CD8-positive, alpha-beta memory T cell (primary cell): ENCODE measurements at regions not wholly inside any gene's neighbourhood (a gene's known extent, or its start where the extent isn't known, plus 50 kb on each side); places are given as distances from the start of the nearest gene placed in this dataset.
"Not testable (repeated sequence)": the region's sequence is repeated elsewhere in the genome, so short reads cannot be mapped to it uniquely, and the experiment has no call there.

Experiments
- CTCF ChIA-PET: fragments of 350-600 bp; sonication (Branson Sonifier 250); formaldehyde crosslinking; loops from one replicate; lab custom pipeline; 2021; ENCODE audit warnings: antibody characterized with exemption; lab: Charles Lee
- POLR2A ChIA-PET: fragments of 350-600 bp; sonication (Branson Sonifier 250); formaldehyde crosslinking; loops from one replicate; lab custom pipeline; 2021; ENCODE audit warnings: antibody characterized with exemption; lab: Charles Lee
- DNase-seq, 5 donors: peaks; one replicate each; pipeline versions ENCODE4 v3.0.0 to v3.0.0-alpha.2; 2020 to 2022; ENCODE audit warnings: mixed read lengths in 1 of 5
- H3K27ac ChIP-seq: one replicate; pipeline ENCODE4 v1.7.0; 2013; ENCODE audit warnings: low read depth, mild to moderate bottlenecking, low read length, moderate library complexity
- H3K27me3 ChIP-seq: 2 replicates; pipeline ENCODE4 v1.7.0; 2013; ENCODE audit warnings: low read length, mild to moderate bottlenecking; ENCODE audit not compliant: insufficient read depth, poor library complexity, severe bottlenecking
- H3K36me3 ChIP-seq: 2 replicates; pipeline ENCODE4 v1.7.0; 2013; ENCODE audit warnings: mild to moderate bottlenecking, low read length, moderate library complexity; ENCODE audit not compliant: insufficient read depth
- H3K4me1 ChIP-seq: 2 replicates; pipeline ENCODE4 v1.7.0; 2013; ENCODE audit warnings: mild to moderate bottlenecking, low read length, moderate library complexity; ENCODE audit not compliant: insufficient read depth
- H3K4me3 ChIP-seq: 2 replicates; pipeline ENCODE4 v1.7.0; 2013; ENCODE audit warnings: mild to moderate bottlenecking, low read length
- H3K9me3 ChIP-seq: 2 replicates; pipeline ENCODE4 v1.7.0; 2013; ENCODE audit warnings: mild to moderate bottlenecking, low read length
- H3K27ac Mint-ChIP-seq, 8 donors: one replicate each; pipeline ENCODE4 v1.8.0; 2020 to 2021; ENCODE audit warnings: mixed read lengths in 8 of 8, mild to moderate bottlenecking in 6 of 8, inconsistent platforms in 3 of 8, moderate library complexity in 3 of 8
- H3K27me3 Mint-ChIP-seq, 2 donors: one replicate each; pipeline ENCODE4 v1.8.0; 2020 to 2021; ENCODE audit warnings: mixed read lengths in 2 of 2, mild to moderate bottlenecking in 1 of 2, moderate library complexity in 1 of 2
- H3K36me3 Mint-ChIP-seq, 3 donors: one replicate each; pipeline ENCODE4 v1.8.0; 2020 to 2021; ENCODE audit warnings: mixed read lengths in 3 of 3, inconsistent platforms in 1 of 3, mild to moderate bottlenecking in 1 of 3
- H3K4me1 Mint-ChIP-seq, 3 donors: one replicate each; pipeline ENCODE4 v1.8.0; 2020 to 2021; ENCODE audit warnings: mixed read lengths in 3 of 3, inconsistent platforms in 1 of 3, mild to moderate bottlenecking in 1 of 3
- H3K4me3 Mint-ChIP-seq, 7 donors: one replicate each; pipeline ENCODE4 v1.8.0; 2020 to 2021; ENCODE audit warnings: mixed read lengths in 7 of 7, mild to moderate bottlenecking in 6 of 7, moderate library complexity in 4 of 7, inconsistent platforms in 2 of 7
- H3K9me3 Mint-ChIP-seq, 5 donors: one replicate each; pipeline ENCODE4 v1.8.0; 2020 to 2022; ENCODE audit warnings: mixed read lengths in 5 of 5, mild to moderate bottlenecking in 3 of 5, moderate library complexity in 2 of 5, inconsistent platforms in 1 of 5

DNA sequence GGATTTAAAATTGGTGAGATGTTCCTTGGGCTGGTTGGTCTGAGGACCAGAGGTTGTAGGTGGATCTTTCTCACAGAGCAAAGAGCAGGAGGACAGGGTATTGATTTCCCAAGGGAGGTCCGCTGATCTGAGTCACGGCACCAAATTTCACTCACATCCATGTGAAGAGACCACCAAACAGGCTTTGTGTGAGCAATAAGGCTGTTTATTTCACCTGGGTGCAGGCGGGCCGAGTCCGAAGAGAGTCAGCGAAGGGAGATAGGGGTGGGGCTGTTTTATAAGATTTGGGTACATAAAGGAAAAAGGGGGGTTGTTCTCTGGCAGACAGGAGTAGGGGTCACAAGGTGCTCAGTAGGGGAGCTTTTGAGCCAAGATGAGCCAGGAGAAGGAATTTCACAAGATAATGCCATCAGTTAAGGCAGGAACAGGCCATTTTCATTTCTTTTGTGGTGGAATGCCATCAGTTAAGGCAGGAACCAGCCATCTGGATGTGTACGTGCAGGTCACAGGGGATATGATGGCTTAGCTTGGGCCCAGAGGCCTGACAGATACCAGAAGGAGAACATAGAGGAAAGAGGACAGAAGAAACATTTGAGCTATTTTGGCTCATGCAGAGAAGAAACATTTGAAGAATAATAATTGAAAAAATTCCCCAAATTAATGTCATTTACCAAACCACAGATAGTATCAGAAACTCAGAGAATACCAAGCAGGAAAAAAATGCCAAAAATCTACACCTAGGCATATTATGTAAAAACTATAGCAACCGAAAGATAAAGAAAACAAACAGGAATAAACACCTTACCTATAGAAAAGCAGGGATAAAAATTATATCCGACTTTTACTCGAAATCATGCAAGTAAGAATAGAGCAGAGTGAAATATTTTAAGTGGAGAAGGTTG, 585.2 kb upstream of the MDGA2 start:
- H3K4me1 ChIP-seq, H3K27me3 ChIP-seq, H3K27me3 Mint-ChIP-seq, H3K4me3 ChIP-seq, H3K36me3 ChIP-seq, H3K27ac ChIP-seq, POLR2A ChIA-PET, H3K4me1 Mint-ChIP-seq, H3K4me3 Mint-ChIP-seq, DNase-seq, H3K27ac Mint-ChIP-seq, H3K9me3 ChIP-seq, H3K36me3 Mint-ChIP-seq, CTCF ChIA-PET: not testable (repeated sequence)
- H3K9me3 Mint-ChIP-seq, result peaks cover 2 to 15% (median 5%) of the 10 kb centered on the region in 5 donors

DNA sequence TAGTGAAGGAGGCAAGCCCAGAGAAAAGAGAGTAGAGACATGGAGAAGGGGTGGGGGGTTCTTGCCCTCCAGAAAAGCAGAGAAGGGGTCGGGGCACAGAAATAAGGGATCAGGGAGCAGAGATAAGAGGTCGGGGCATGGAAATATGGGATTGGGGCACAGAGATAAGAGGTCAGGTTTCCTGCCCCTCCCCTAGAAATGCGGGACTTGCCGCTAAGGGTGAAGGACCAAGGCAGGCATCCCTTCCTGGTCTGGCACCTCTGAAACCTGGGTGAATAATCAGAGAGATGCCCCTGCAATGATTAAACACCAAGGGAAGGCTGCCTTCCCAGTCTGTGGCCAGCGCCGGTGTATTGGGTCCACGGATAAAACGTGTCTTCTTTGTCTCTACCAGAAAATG, 584.5 kb upstream of the MDGA2 start:
- POLR2A ChIA-PET, result not testable (repeated sequence)

DNA sequence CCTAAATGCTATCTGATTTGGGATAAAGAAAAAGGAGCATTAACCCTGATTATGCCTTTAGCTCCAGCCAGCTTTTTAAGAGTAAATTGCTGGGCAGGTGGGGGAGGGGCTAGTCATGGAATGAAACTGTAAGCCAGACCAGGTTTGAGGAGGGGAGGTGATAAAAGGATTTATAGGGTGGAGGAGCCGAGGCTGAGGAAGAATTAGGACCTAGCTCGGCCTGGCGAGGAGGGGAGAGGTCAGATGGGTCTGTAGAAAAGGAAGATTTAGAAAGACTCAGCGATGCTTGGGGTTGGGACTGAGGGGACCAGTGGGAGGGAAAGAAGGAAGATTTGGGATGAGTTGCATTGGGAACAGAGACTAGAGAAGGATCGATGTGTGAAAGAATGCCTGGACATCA, 583.8 kb upstream of the MDGA2 start:
- H3K4me3 ChIP-seq, DNase-seq, H3K4me1 ChIP-seq, H3K36me3 Mint-ChIP-seq, H3K9me3 ChIP-seq, H3K4me3 Mint-ChIP-seq, H3K4me1 Mint-ChIP-seq, H3K36me3 ChIP-seq, CTCF ChIA-PET, H3K27me3 Mint-ChIP-seq, H3K27ac Mint-ChIP-seq, H3K27me3 ChIP-seq, POLR2A ChIA-PET, H3K27ac ChIP-seq: not testable (repeated sequence)
- peaks cover 2 to 15% (median 6%) of the 10 kb centered on the region in 5 donors for H3K9me3 Mint-ChIP-seq

More for the DNA sequence above, 584.5 kb upstream of the MDGA2 start:
- H3K4me1 Mint-ChIP-seq, CTCF ChIA-PET, H3K9me3 ChIP-seq, H3K4me3 Mint-ChIP-seq, H3K36me3 ChIP-seq, H3K36me3 Mint-ChIP-seq, H3K27me3 Mint-ChIP-seq, H3K27me3 ChIP-seq, DNase-seq, H3K4me1 ChIP-seq, H3K27ac ChIP-seq, H3K4me3 ChIP-seq, H3K27ac Mint-ChIP-seq: not testable (repeated sequence)
- peaks cover 2 to 13% (median 5%) of the 10 kb centered on the region in 5 donors for H3K9me3 Mint-ChIP-seq

DNA sequence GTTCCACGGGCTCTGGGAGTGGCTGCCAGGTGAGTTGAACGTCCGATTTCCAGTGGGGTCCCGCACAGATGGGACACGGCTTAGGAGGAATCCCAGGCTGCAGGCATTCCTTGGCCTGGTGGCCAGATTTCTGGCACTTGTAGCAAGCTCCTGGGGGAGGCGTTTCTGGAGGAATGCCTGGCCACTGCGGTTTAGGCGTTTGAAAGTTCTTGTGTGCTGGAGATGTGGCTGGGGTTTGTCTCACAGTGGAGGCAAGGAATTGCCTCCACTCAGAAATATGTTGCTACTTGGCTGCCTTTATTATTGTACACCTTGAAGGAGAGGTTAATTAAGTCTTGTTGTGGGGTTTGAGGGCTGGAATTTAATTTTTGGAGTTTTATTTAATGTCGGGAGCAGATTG, 583.3 kb upstream of the MDGA2 start:
- peaks cover 2 to 15% (median 6%) of the 10 kb centered on the region in 5 donors for H3K9me3 Mint-ChIP-seq
- POLR2A ChIA-PET, DNase-seq, H3K4me3 ChIP-seq, H3K27ac Mint-ChIP-seq, H3K4me1 ChIP-seq, H3K4me1 Mint-ChIP-seq, H3K9me3 ChIP-seq, H3K36me3 Mint-ChIP-seq, CTCF ChIA-PET, H3K27ac ChIP-seq, H3K27me3 Mint-ChIP-seq, H3K27me3 ChIP-seq, H3K4me3 Mint-ChIP-seq, H3K36me3 ChIP-seq: not testable (repeated sequence)

DNA sequence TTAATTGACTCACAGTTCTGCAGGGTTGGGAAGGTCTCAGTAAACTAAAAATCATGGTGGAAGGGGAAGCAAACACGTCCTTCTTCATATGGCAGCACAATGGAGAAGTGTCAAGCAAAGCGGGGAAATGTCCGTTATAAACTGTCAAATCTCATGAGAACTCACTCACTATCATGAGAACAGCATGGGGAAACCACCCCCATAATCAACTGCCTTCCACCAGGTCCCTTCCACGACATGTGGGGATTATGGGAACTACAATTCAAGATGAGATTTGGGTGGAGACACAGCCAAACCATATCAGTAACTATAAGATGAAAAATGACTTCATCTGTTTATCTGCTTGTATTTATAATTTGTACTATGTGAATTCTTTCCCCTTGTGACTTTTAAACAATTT, 577.6 kb upstream of the MDGA2 start:
- Histone ChIP-seq H3K4me1 (no peaks in the 10 kb centered on the region), H3K4me3 (no peak overlapping the region), H3K9me3 (no peaks in the 10 kb centered on the region), H3K36me3 (no peaks in the 10 kb centered on the region), H3K27me3 (no peaks in the 10 kb centered on the region), H3K27ac (no peak overlapping the region)
- no peaks in the 10 kb centered on the region for H3K4me1 Mint-ChIP-seq
- POLR2A ChIA-PET, result no interaction called here
- no peak overlapping the region for H3K4me3 Mint-ChIP-seq
- no peaks in the 10 kb centered on the region for H3K27me3 Mint-ChIP-seq
- H3K36me3 Mint-ChIP-seq, result no peaks in the 10 kb centered on the region
- H3K27ac Mint-ChIP-seq, result no peak overlapping the region
- CTCF ChIA-PET, result no interaction called here
- DNase-seq, result no peak
- H3K9me3 Mint-ChIP-seq, result peaks cover 0 to 7% (median 2%) of the 10 kb centered on the region in 5 donors

DNA sequence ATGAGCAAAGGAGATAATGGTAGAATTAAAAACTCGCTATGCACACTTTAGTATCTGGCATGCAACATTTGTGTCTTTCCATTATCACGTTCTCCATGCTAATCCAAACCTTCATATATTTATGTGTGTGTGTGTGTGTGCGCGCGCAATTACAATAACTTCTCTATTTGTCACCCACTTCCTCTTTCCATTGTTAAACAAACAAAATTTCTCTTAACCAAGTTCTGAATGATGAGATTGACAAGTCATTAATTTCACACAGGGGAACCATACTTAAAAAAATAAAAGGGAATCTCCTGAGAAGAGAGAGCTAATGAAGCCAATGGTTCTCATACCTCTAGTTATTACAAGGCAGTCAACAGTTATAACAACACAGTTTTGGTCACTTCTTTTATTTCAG, 575.9 kb upstream of the MDGA2 start:
- ChIA-PET CTCF (no interaction called here), POLR2A (no interaction called here)
- H3K4me1 ChIP-seq, result no peaks in the 10 kb centered on the region
- H3K4me3 ChIP-seq, result no peak overlapping the region
- no peak overlapping the region for H3K27ac Mint-ChIP-seq
- no peaks in the 10 kb centered on the region for H3K36me3 ChIP-seq
- peaks cover 0 to 7% (median 2%) of the 10 kb centered on the region in 5 donors for H3K9me3 Mint-ChIP-seq
- no peaks in the 10 kb centered on the region for H3K9me3 ChIP-seq
- H3K36me3 Mint-ChIP-seq, result no peaks in the 10 kb centered on the region
- no peaks in the 10 kb centered on the region for H3K27me3 ChIP-seq
- no peaks in the 10 kb centered on the region for H3K4me1 Mint-ChIP-seq
- H3K27ac ChIP-seq, result no peak overlapping the region
- no peak overlapping the region for H3K4me3 Mint-ChIP-seq
- DNase-seq, result no peak
- H3K27me3 Mint-ChIP-seq, result no peaks in the 10 kb centered on the region

DNA sequence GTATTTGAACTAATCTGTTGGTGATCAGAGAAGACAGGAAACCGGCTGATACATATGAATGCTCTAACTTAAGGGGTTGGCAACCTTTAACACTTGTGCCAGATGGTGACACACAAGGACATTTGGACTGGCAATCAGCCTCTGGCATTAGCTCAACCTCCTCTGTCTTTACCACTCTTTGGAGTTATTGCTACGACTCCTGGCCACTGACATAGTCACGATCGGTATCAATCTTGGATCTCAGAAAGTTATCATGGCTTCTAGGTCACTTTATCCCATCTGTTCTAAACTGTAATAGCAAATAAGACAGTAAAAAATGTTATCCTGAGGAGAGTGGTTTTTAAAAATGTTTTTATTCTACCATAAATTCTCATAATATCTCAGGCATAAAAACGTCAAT, 575.2 kb upstream of the MDGA2 start:
- H3K36me3 ChIP-seq, result no peaks in the 10 kb centered on the region
- no peak overlapping the region for H3K27ac ChIP-seq
- H3K4me3 Mint-ChIP-seq, result no peak overlapping the region
- no peak overlapping the region for H3K27ac Mint-ChIP-seq
- H3K4me1 ChIP-seq, result no peaks in the 10 kb centered on the region
- ChIA-PET CTCF (no interaction called here), POLR2A (no interaction called here)
- DNase-seq, result no peak
- H3K4me3 ChIP-seq, result no peak overlapping the region
- H3K9me3 ChIP-seq, result no peaks in the 10 kb centered on the region
- H3K27me3 ChIP-seq, result no peaks in the 10 kb centered on the region
- no peaks in the 10 kb centered on the region for H3K36me3 Mint-ChIP-seq
- H3K4me1 Mint-ChIP-seq, result no peaks in the 10 kb centered on the region
- H3K27me3 Mint-ChIP-seq, result no peaks in the 10 kb centered on the region
- H3K9me3 Mint-ChIP-seq, result peaks cover 0 to 7% (median 2%) of the 10 kb centered on the region in 5 donors

DNA sequence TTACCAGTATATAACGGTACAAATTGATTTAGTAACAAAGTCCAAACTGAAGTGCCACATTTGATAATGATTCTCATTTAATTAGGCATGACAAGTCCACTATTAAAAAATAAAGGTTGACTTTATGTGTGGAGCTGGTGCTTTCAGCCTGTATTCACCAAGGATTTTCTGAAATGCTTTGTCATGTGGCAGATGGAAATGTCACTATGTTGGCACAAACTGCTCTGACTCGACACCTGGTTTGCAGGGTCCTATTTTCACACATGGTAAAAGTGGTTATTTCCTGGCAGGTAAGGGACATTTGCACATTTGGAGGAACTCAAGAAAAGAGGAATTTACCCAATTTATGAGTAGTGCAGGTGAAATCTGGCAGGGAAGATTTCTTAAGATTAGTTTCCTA, 572.6 kb upstream of the MDGA2 start:
- no peak for DNase-seq
- CTCF ChIA-PET, result no interaction called here
- H3K4me3 ChIP-seq, result no peak overlapping the region
- Mint-ChIP-seq H3K27me3 (no peaks in the 10 kb centered on the region), H3K36me3 (no peaks in the 10 kb centered on the region), H3K4me3 (no peak overlapping the region), H3K9me3 (peaks cover 0 to 4% (median 2%) of the 10 kb centered on the region in 5 donors), H3K4me1 (no peaks in the 10 kb centered on the region), H3K27ac (no peak overlapping the region)
- H3K27ac ChIP-seq, result no peak overlapping the region
- no peaks in the 10 kb centered on the region for H3K27me3 ChIP-seq
- H3K4me1 ChIP-seq, result no peaks in the 10 kb centered on the region
- POLR2A ChIA-PET, result no interaction called here
- no peaks in the 10 kb centered on the region for H3K36me3 ChIP-seq
- no peaks in the 10 kb centered on the region for H3K9me3 ChIP-seq
